GM12864 (cell line): ENCODE measurements at regions not wholly inside any gene's neighbourhood (a gene's known extent, or its start where the extent isn't known, plus 50 kb on each side); places are given as distances from the start of the nearest gene placed in this dataset.

Experiments used
- DNase-seq: peaks from one replicate; pipeline ENCODE4 v3.0.0-alpha.2; 2011; ENCODE audit warnings: low read depth
- H3K4me3 ChIP-seq: 2 replicates; pipeline ENCODE4 v1.5.1; 2011; ENCODE audit warnings: mild to moderate bottlenecking, low read depth, low read length, control low read depth
- CTCF ChIP-seq: IDR thresholded peaks from 2 replicates; pipeline ENCODE4 v1.5.1; 2011; ENCODE audit warnings: low read depth, mild to moderate bottlenecking, moderate library complexity, low read length, control low read depth, inconsistent platforms; ENCODE audit errors: missing control alignments

DNA sequence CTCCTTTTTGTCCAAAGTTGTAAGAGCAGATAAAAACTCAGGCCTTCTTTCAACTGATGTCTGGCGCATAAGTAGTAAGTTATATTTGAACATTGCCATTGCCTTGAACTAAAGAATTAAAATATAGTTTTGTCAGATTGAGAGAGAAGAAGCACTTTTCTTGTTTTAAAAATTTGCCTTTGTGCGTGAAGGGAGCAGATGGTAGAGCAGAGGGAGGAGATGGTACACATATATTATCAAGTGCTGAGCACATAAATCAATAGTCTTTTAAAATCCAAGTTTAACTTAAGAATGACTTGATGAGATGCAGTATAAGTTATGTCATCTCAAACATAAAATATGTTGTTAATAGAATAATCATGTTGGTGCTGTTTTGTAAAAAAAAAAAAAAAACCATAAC is 504.6 kb upstream of the KLHL1 start:
- no peak for DNase-seq
- no peak overlapping the region for H3K4me3 ChIP-seq
- no peak for TF ChIP-seq CTCF

DNA sequence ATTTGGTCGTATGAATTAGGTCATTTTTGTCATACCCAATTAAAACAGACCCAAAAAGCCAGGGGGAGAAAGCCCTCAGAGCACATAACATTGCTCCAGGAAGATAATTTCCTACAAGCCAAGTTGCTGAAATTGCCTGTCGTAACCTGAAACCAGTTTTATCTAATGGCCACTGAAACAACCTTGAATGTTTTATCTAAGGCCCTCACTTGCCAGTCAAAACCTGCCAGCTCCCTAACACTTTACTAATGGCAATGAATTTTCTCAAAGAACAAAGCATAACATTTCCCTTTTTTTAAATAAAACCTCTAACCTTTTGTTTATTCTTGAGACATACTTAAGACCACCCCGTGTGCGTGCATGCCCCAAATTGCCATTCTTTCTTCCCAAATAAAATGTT is 496.2 kb upstream of the KLHL1 start:
- TF ChIP-seq CTCF = no peak
- DNase-seq = no peak
- H3K4me3 ChIP-seq = no peak overlapping the region

- no peak overlapping the region for H3K4me3 ChIP-seq
- DNase-seq = no peak
- TF ChIP-seq CTCF = no peak
Measured at GRCh38 chr13:70593716-70594115, 485.5 kb upstream of the KLHL1 start.

DNA sequence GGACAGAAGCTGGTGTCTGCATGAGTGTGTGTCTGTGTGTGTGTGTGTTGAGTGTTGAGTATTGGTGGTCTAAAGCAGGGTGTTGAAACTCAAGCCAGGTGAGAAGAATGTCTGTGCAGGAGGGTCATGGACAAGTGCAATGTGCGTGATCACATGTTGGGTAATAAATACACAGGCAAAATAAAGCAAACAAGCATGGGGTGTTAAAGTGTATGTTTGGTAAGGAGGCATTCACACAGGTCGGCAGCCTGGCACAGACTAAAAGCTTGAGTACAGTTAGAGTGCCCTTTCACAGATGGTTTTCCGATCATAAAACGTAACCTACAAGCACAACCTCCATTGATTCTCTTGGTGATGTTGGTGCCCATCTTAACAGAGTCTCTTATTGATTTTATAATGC is 476.9 kb upstream of the KLHL1 start:
- no peak for TF ChIP-seq CTCF
- no peak overlapping the region for H3K4me3 ChIP-seq
- no peak for DNase-seq

DNA sequence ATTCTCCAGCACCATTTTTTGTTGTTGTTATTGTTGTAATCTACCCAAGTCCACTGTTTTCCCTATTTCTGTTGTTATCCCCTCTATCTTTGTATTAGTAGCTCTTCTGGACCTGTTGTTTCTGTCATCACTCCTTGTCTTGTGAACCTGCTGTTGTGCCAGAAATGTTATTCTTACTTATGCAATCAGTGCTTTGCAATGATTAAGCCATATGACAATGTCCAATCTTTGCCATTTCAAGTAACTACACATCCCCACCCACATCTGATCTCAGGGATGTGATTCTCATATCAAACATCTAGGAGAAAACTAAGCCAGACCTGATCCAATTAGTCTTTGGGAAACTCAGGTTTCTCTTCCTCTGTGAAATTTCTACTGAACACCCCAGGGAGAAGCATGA is 472.6 kb upstream of the KLHL1 start:
- no peak for TF ChIP-seq CTCF
- no peak for DNase-seq
- no peak overlapping the region for H3K4me3 ChIP-seq

DNA sequence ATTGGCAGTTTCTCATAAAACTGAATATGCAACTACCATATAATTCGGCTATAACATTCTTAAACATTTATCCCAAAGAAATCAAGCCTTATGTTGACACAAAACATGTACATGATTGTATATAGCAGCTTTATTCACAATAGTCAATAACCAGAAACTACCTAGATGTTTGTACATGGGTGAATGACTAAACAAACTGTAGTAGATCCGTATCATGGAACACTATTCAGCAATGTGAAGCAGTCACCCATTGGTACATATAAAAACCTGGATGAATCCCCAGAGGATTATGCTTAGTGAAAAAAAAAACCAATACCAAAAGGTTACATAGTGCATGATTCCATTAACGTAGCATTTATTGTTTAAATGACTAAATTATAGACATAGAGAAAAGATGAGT is 471.7 kb upstream of the KLHL1 start:
- DNase-seq = no peak
- no peak for TF ChIP-seq CTCF
- H3K4me3 ChIP-seq = no peak overlapping the region

- no peak for TF ChIP-seq CTCF
- H3K4me3 ChIP-seq = no peak overlapping the region
- DNase-seq = no peak
Measured at GRCh38 chr13:70571221-70571620, 463.0 kb upstream of the KLHL1 start.
